Loucy (cell line): ENCODE measurements at regions not wholly inside any gene's neighbourhood (a gene's known extent, or its start where the extent isn't known, plus 50 kb on each side); places are given as distances from the start of the nearest gene placed in this dataset.
"Not testable (repeated sequence)": the region's sequence is repeated elsewhere in the genome, so short reads cannot be mapped to it uniquely, and the experiment has no call there.

Source experiments
- H2AFZ ChIP-seq: fragments of 200-600 bp; sonication (generic); 2 replicates; pipeline ENCODE4 v1.6.0; 2016; ENCODE audit warnings: antibody characterized with exemption, mild to moderate bottlenecking, low read length, moderate library complexity
- H3F3A ChIP-seq: fragments of 200-600 bp; 2 replicates; pipeline ENCODE4 v1.6.0; 2016; ENCODE audit warnings: antibody characterized with exemption, low read depth, mild to moderate bottlenecking
- H3K27me3 ChIP-seq: fragments of 200-600 bp; sonication (generic); 2 replicates; pipeline ENCODE4 v1.6.1; 2014; ENCODE audit warnings: low read length, mild to moderate bottlenecking; ENCODE audit not compliant: insufficient read depth, poor library complexity, severe bottlenecking
- H3K36me3 ChIP-seq: fragments of 200-600 bp; sonication (generic); 2 replicates; pipeline ENCODE4 v1.6.1; 2016; ENCODE audit warnings: low read length; ENCODE audit not compliant: insufficient read depth
- H3K4me1 ChIP-seq: fragments of 200-600 bp; sonication (generic); 2 replicates; pipeline ENCODE4 v1.5.1; 2014; ENCODE audit warnings: low read length, mild to moderate bottlenecking; ENCODE audit not compliant: insufficient read depth, poor library complexity, severe bottlenecking
- H3K4me2 ChIP-seq: fragments of 200-600 bp; sonication (generic); 2 replicates; pipeline ENCODE4 v1.6.0; 2014; ENCODE audit warnings: antibody characterized with exemption, low read length, low read depth, mild to moderate bottlenecking; ENCODE audit not compliant: poor library complexity, severe bottlenecking
- H3K4me3 ChIP-seq: fragments of 200-600 bp; sonication (generic); 2 replicates; pipeline ENCODE4 v1.5.1; 2014; ENCODE audit warnings: low read length, mild to moderate bottlenecking, mixed read lengths; ENCODE audit not compliant: poor library complexity, severe bottlenecking
- H3K79me2 ChIP-seq: fragments of 200-600 bp; sonication (generic); 2 replicates; pipeline ENCODE4 v1.6.1; 2014; ENCODE audit warnings: low read length; ENCODE audit not compliant: insufficient read depth
- H3K9ac ChIP-seq: fragments of 200-600 bp; sonication (generic); 2 replicates; pipeline ENCODE4 v1.6.0; 2014; ENCODE audit warnings: mild to moderate bottlenecking, low read depth, low read length, moderate library complexity; ENCODE audit not compliant: poor library complexity, severe bottlenecking
- H3K9me2 ChIP-seq: fragments of 200-600 bp; sonication (generic); replicated peaks from 2 replicates; pipeline ENCODE4 v1.6.1; 2016; ENCODE audit warnings: low read depth, low read length, mixed read lengths
- H3K9me3 ChIP-seq: fragments of 200-600 bp; sonication (generic); 2 replicates; pipeline ENCODE4 v1.6.1; 2014; ENCODE audit warnings: mild to moderate bottlenecking, antibody characterized with exemption, low read length, low read depth; ENCODE audit not compliant: insufficient read depth
- H4K20me1 ChIP-seq: fragments of 200-600 bp; sonication (generic); 2 replicates; pipeline ENCODE4 v1.6.0; 2014; ENCODE audit warnings: antibody characterized with exemption, low read length, mild to moderate bottlenecking; ENCODE audit not compliant: insufficient read depth, poor library complexity, severe bottlenecking
- CTCF ChIP-seq: fragments of 200-600 bp; sonication (generic); conservative IDR thresholded peaks from 2 replicates; pipeline ENCODE4 v1.5.1; 2014; ENCODE audit warnings: mild to moderate bottlenecking, antibody characterized with exemption, low read length
- EZH2phosphoT487 ChIP-seq: fragments of 200-600 bp; IDR thresholded peaks from 2 replicates; pipeline ENCODE4 v1.6.1; 2018; ENCODE audit warnings: antibody characterized with exemption, mild to moderate bottlenecking, moderate library complexity, borderline replicate concordance

- no peaks in the 10 kb centered on the region for H3F3A ChIP-seq
- no peaks in the 10 kb centered on the region for H3K36me3 ChIP-seq
- no peaks in the 10 kb centered on the region for H3K27me3 ChIP-seq
- no peak overlapping the region for H3K9ac ChIP-seq
- no peaks in the 10 kb centered on the region for H3K79me2 ChIP-seq
- no peaks in the 10 kb centered on the region for H3K4me1 ChIP-seq
- no peak overlapping the region for H3K4me2 ChIP-seq
- H3K9me2 ChIP-seq = no peaks in the 10 kb centered on the region
- no peaks in the 10 kb centered on the region for H4K20me1 ChIP-seq
- no peaks in the 10 kb centered on the region for H3K9me3 ChIP-seq
- no peak overlapping the region for H3K4me3 ChIP-seq
- no peak for TF ChIP-seq EZH2phosphoT487
- TF ChIP-seq CTCF = no peak
- no peak overlapping the region for H2AFZ ChIP-seq
Measured at GRCh38 chrX:82765811-82766210, 742.3 kb upstream of the POU3F4 start.

GRCh38 chrX:82775426-82775825 lies 732.7 kb upstream of the POU3F4 start:
- H3K4me1 ChIP-seq = no peaks in the 10 kb centered on the region
- no peak overlapping the region for H3K9ac ChIP-seq
- H3K27me3 ChIP-seq = no peaks in the 10 kb centered on the region
- TF ChIP-seq EZH2phosphoT487 (no peak), CTCF (no peak)
- no peak overlapping the region for H3K4me3 ChIP-seq
- H3K4me2 ChIP-seq = no peak overlapping the region
- no peaks in the 10 kb centered on the region for H3F3A ChIP-seq
- H3K9me3 ChIP-seq = no peaks in the 10 kb centered on the region
- H4K20me1 ChIP-seq = no peaks in the 10 kb centered on the region
- no peaks in the 10 kb centered on the region for H3K79me2 ChIP-seq
- H2AFZ ChIP-seq = no peak overlapping the region
- no peaks in the 10 kb centered on the region for H3K36me3 ChIP-seq
- H3K9me2 ChIP-seq = no peaks in the 10 kb centered on the region

- H3K36me3 ChIP-seq = no peaks in the 10 kb centered on the region
- H4K20me1 ChIP-seq = no peaks in the 10 kb centered on the region
- TF ChIP-seq EZH2phosphoT487 (no peak), CTCF (no peak)
- no peaks in the 10 kb centered on the region for H3K4me1 ChIP-seq
- no peak overlapping the region for H3K4me3 ChIP-seq
- H3K9me3 ChIP-seq = no peaks in the 10 kb centered on the region
- no peak overlapping the region for H2AFZ ChIP-seq
- no peaks in the 10 kb centered on the region for H3K79me2 ChIP-seq
- no peak overlapping the region for H3K9ac ChIP-seq
- H3F3A ChIP-seq = no peaks in the 10 kb centered on the region
- H3K27me3 ChIP-seq = no peaks in the 10 kb centered on the region
- no peak overlapping the region for H3K4me2 ChIP-seq
- H3K9me2 ChIP-seq = no peaks in the 10 kb centered on the region
Measured at GRCh38 chrX:82782014-82782413, 726.1 kb upstream of the POU3F4 start.

- H4K20me1 ChIP-seq, H3K9ac ChIP-seq, H3K27me3 ChIP-seq, H3K4me1 ChIP-seq, H3F3A ChIP-seq, H3K9me2 ChIP-seq, H3K79me2 ChIP-seq, H3K4me3 ChIP-seq, H3K36me3 ChIP-seq, H3K4me2 ChIP-seq, H3K9me3 ChIP-seq, H2AFZ ChIP-seq: not testable (repeated sequence)
Measured at GRCh38 chrX:82812902-82813301, 695.2 kb upstream of the POU3F4 start.
